Spleen (tissue), 11 donors: ENCODE measurements at regions not wholly inside any gene's neighbourhood (a gene's known extent, or its start where the extent isn't known, plus 50 kb on each side); places are given as distances from the start of the nearest gene placed in this dataset.

Source experiments
- DNase-seq: peaks from one replicate; pipeline ENCODE4 v3.0.0-alpha.2; 2020
- H3K27ac ChIP-seq, 8 donors: fragments of 200-600 bp; sonication (generic) in 7 of 8; 1 replicate in 4 of 8; 2 replicates in 4 of 8; pipeline versions ENCODE4 v1.5.0 to v1.8.0; 2016 to 2021; ENCODE audit warnings: inconsistent platforms in 4 of 8, mild to moderate bottlenecking in 4 of 8, moderate library complexity in 1 of 8
- H3K27me3 ChIP-seq, 7 donors: fragments of 200-600 bp; sonication (generic) in 6 of 7; replicated peaks in 1 of 7; 1 replicate in 4 of 7; 2 replicates in 3 of 7; pipeline versions ENCODE4 v1.5.0 to v1.8.0; 2016 to 2021; ENCODE audit warnings: inconsistent platforms in 3 of 7, mild to moderate bottlenecking in 1 of 7
- H3K36me3 ChIP-seq, 6 donors: fragments of 200-600 bp; sonication (generic) in 5 of 6; 1 replicate in 4 of 6; 2 replicates in 2 of 6; pipeline versions ENCODE4 v1.5.0 to v1.8.0; 2016 to 2021; ENCODE audit warnings: inconsistent platforms in 2 of 6
- H3K4me1 ChIP-seq, 6 donors: fragments of 200-600 bp; sonication (generic) in 5 of 6; 1 replicate in 3 of 6; 2 replicates in 3 of 6; pipeline versions ENCODE4 v1.5.0 to v1.8.0; 2016 to 2021; ENCODE audit warnings: inconsistent platforms in 3 of 6
- H3K4me3 ChIP-seq, 8 donors: fragments of 200-600 bp; sonication (generic) in 7 of 8; 1 replicate in 4 of 8; 2 replicates in 4 of 8; pipeline versions ENCODE4 v1.5.0 to v1.8.0; 2016 to 2021; ENCODE audit warnings: inconsistent platforms in 4 of 8, mild to moderate bottlenecking in 4 of 8, moderate library complexity in 2 of 8
- H3K9me3 ChIP-seq, 8 donors: fragments of 200-600 bp; sonication (generic) in 7 of 8; 1 replicate in 4 of 8; 2 replicates in 4 of 8; pipeline versions ENCODE4 v1.5.0 to v1.8.0; 2016 to 2021; ENCODE audit warnings: inconsistent platforms in 4 of 8
- CTCF ChIP-seq, 11 experiments: fragments of 200-600 bp in 7 of 11; fragments of 450-650 bp in 4 of 11; sonication (generic) in 4 of 11; IDR thresholded peaks in 8 of 11; conservative IDR thresholded peaks in 3 of 11; 1 replicate in 7 of 11; 2 replicates in 4 of 11; pipeline versions ENCODE4 v1.4.0 to v1.8.0; 2016 to 2021; ENCODE audit warnings: antibody characterized with exemption in 11 of 11, inconsistent platforms in 4 of 11, mild to moderate bottlenecking in 1 of 11
- POLR2A ChIP-seq, 3 donors: fragments of 450-650 bp; IDR thresholded peaks; one replicate each; pipeline ENCODE4 v1.5.1; 2017; ENCODE audit warnings: antibody characterized with exemption in 3 of 3, mild to moderate bottlenecking in 1 of 3
- POLR2AphosphoS5 ChIP-seq, 3 donors: sonication (generic); formaldehyde crosslinking; IDR thresholded peaks; one replicate each; pipeline ENCODE4 v1.5.1; 2017; ENCODE audit warnings: antibody characterized with exemption in 3 of 3
- WGBS, 5 donors: extraction: QIAGEN DNeasy Blood & Tissue Kit in 3 of 5; methylation state at CpG; one replicate each; pipeline versions ENCODE4 v1.1.5 to v1.1.7; 2013 to 2018; 5-methylcytosine and 5-hydroxymethylcytosine counted together
- intact Hi-C: fragments of 100-400 bp; cut with DNase I; formaldehyde crosslinking; loops from one replicate; pipeline ENCODE4 v1.15.0; 2023; ENCODE audit warnings: low total_unique reads
- donor health status: healthy with polysubstance abuse.
- donor health status: DM: no; HTN: no; CAD: no; lungs with moderate emphysema.
- donor health status: DM: no; HTN: no; CAD: no.
- donor health status: Bipolar disorder and iron deficiency.
- donor health status: healthy.
- donor health status: DM: no; HTN: no; CAD: no.
- donor health status: DM: yes; HTN: yes; CAD: no.

GRCh38 chr7:113562242-113562641 is 356.6 kb downstream of the PPP1R3A start:
- TF ChIP-seq CTCF (IDR thresholded peaks at IDR 0.05 in 8 of 11, conservative IDR thresholded peaks at IDR 0.05 in 3 of 11): no peak
- no peak for TF ChIP-seq POLR2A (IDR thresholded peaks at IDR 0.05)
- TF ChIP-seq POLR2AphosphoS5 (IDR thresholded peaks at IDR 0.05): no peak

GRCh38 chr7:113561446-113561845 is 357.4 kb downstream of the PPP1R3A start:
- no peak overlapping the region for H3K4me3 ChIP-seq
- no peaks in the 10 kb centered on the region for H3K36me3 ChIP-seq
- intact Hi-C loops: no loop called here
- DNase-seq: no peak
- H3K27me3 ChIP-seq: no peaks in the 10 kb centered on the region
- H3K27ac ChIP-seq: no peak overlapping the region
- no peaks in the 10 kb centered on the region for H3K9me3 ChIP-seq
- WGBS, 5 donors: 26 to 79% (median 53%) methylated on average over 2 of the region's 2 CpGs
- TF ChIP-seq POLR2AphosphoS5 (IDR thresholded peaks at IDR 0.05) (no peak), CTCF (IDR thresholded peaks at IDR 0.05 in 8 of 11, conservative IDR thresholded peaks at IDR 0.05 in 3 of 11) (no peak), POLR2A (IDR thresholded peaks at IDR 0.05) (no peak)
- H3K4me1 ChIP-seq: no peaks in the 10 kb centered on the region

More at GRCh38 chr7:113562242-113562641, 356.6 kb downstream of the PPP1R3A start:
- Histone ChIP-seq H3K36me3 (no peaks in the 10 kb centered on the region), H3K27ac (no peak overlapping the region), H3K27me3 (no peaks in the 10 kb centered on the region), H3K4me1 (no peaks in the 10 kb centered on the region), H3K4me3 (no peak overlapping the region), H3K9me3 (no peaks in the 10 kb centered on the region)
- intact Hi-C loops: no loop called here
- DNase-seq: no peak

- 75 to 89% (median 84%) methylated on average over 1 of the region's 1 CpG for WGBS, 5 donors
- Histone ChIP-seq H3K27ac (no peak overlapping the region), H3K36me3 (no peaks in the 10 kb centered on the region), H3K4me1 (no peaks in the 10 kb centered on the region), H3K4me3 (no peak overlapping the region), H3K27me3 (no peaks in the 10 kb centered on the region), H3K9me3 (peaks cover 0 to 6% (median 0%) of the 10 kb centered on the region in 8 donors)
- TF ChIP-seq POLR2A (IDR thresholded peaks at IDR 0.05) (no peak), POLR2AphosphoS5 (IDR thresholded peaks at IDR 0.05) (no peak), CTCF (IDR thresholded peaks at IDR 0.05 in 8 of 11, conservative IDR thresholded peaks at IDR 0.05 in 3 of 11) (no peak)
- no peak for DNase-seq
- intact Hi-C loops: no loop called here
These were observed 367.8 kb downstream of the PPP1R3A start for GRCh38 chr7:113550966-113551365.

- Histone ChIP-seq H3K9me3 (peaks cover 0 to 6% (median 0%) of the 10 kb centered on the region in 8 donors), H3K4me3 (no peak overlapping the region), H3K27ac (no peak overlapping the region), H3K27me3 (no peaks in the 10 kb centered on the region), H3K36me3 (no peaks in the 10 kb centered on the region), H3K4me1 (no peaks in the 10 kb centered on the region)
- intact Hi-C loops: no loop called here
- TF ChIP-seq CTCF (IDR thresholded peaks at IDR 0.05 in 8 of 11, conservative IDR thresholded peaks at IDR 0.05 in 3 of 11): no peak
- no peak for TF ChIP-seq POLR2A (IDR thresholded peaks at IDR 0.05)
- no peak for TF ChIP-seq POLR2AphosphoS5 (IDR thresholded peaks at IDR 0.05)
- DNase-seq: no peak
These were observed 370.2 kb downstream of the PPP1R3A start for GRCh38 chr7:113548561-113548960.
